ENCODE measurements at regions not wholly inside any gene's neighbourhood (a gene's known extent, or its start where the extent isn't known, plus 50 kb on each side); places are given as distances from the start of the nearest gene placed in this dataset.

GRCh38 chr15:45855907-45856579, 221.2 kb downstream of the SQOR start:
- H3K4me3 ChIP-seq (ENCODE audit: low read length in 2 of 2) = no peak overlapping the region
- no peak overlapping the region for H3K27ac ChIP-seq (ENCODE audit: low read depth in 1 of 2, low read length in 1 of 2)
- H3K4me1 ChIP-seq (ENCODE audit: control insufficient read depth in 2 of 2, insufficient read depth in 2 of 2, low read length in 2 of 2) = no peaks in the 10 kb centered on the region
- no peaks in the 10 kb centered on the region for H3K36me3 ChIP-seq (ENCODE audit: control insufficient read depth in 2 of 2, insufficient read depth in 2 of 2, low read length in 1 of 2)
- H3K27me3 ChIP-seq (ENCODE audit: control insufficient read depth in 2 of 2, insufficient read depth in 1 of 2, low read length in 1 of 2) = no peaks in the 10 kb centered on the region
- no peak for DNase-seq (ENCODE audit: low read depth in 6 of 9, low spot score in 9 of 9)
- 93% methylated on average over 4 of the region's 4 CpGs for WGBS
- peaks cover 0 to under 1% of the 10 kb centered on the region in 2 donors for H3K9me3 ChIP-seq (ENCODE audit: control insufficient read depth in 2 of 2, insufficient read depth in 1 of 2, low read length in 1 of 2)

- 92% methylated on average over 5 of the region's 5 CpGs for WGBS
- no peak overlapping the region for H3K27ac ChIP-seq (ENCODE audit: low read depth in 1 of 2, low read length in 1 of 2)
- H3K27me3 ChIP-seq (ENCODE audit: control insufficient read depth in 2 of 2, insufficient read depth in 1 of 2, low read length in 1 of 2) = no peaks in the 10 kb centered on the region
- no peaks in the 10 kb centered on the region for H3K4me1 ChIP-seq (ENCODE audit: control insufficient read depth in 2 of 2, insufficient read depth in 2 of 2, low read length in 2 of 2)
- no peaks in the 10 kb centered on the region for H3K36me3 ChIP-seq (ENCODE audit: control insufficient read depth in 2 of 2, insufficient read depth in 2 of 2, low read length in 1 of 2)
- no peak for DNase-seq (ENCODE audit: low read depth in 6 of 9, low spot score in 9 of 9)
- H3K9me3 ChIP-seq (ENCODE audit: control insufficient read depth in 2 of 2, insufficient read depth in 1 of 2, low read length in 1 of 2) = no peaks in the 10 kb centered on the region
- H3K4me3 ChIP-seq (ENCODE audit: low read length in 2 of 2) = no peak overlapping the region
These were observed 222.5 kb downstream of the SQOR start for GRCh38 chr15:45857291-45857690.

GRCh38 chr15:45858491-45858890, 223.7 kb downstream of the SQOR start:
- WGBS = 93% methylated on average over 3 of the region's 3 CpGs

DNA sequence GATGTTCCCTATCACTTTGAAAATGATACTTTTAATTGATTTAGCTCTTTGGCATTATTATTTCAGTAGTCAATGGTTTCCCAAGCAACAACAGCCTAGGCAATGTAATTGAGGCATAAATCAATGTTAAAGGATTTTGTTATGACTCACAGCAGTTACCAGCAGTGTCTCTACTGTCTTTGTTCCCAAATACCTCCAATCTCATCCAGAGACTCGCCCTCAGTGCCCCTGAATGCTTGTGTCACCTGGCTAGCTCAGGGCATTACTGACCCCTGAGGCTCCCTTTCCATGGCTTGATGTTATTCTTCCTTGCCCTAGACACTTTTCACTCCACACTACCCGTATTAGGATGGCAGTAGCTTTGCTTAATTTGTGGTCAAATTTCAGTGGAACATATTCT, 227.2 kb downstream of the SQOR start:
- H3K4me3 ChIP-seq (ENCODE audit: low read length in 2 of 2) = no peak overlapping the region
- no peak for DNase-seq (ENCODE audit: low read depth in 6 of 9, low spot score in 9 of 9)
- WGBS = 61% methylated on average over 2 of the region's 2 CpGs
- H3K36me3 ChIP-seq (ENCODE audit: control insufficient read depth in 2 of 2, insufficient read depth in 2 of 2, low read length in 1 of 2) = no peaks in the 10 kb centered on the region
- no peaks in the 10 kb centered on the region for H3K27me3 ChIP-seq (ENCODE audit: control insufficient read depth in 2 of 2, insufficient read depth in 1 of 2, low read length in 1 of 2)
- no peaks in the 10 kb centered on the region for H3K9me3 ChIP-seq (ENCODE audit: control insufficient read depth in 2 of 2, insufficient read depth in 1 of 2, low read length in 1 of 2)
- H3K4me1 ChIP-seq (ENCODE audit: control insufficient read depth in 2 of 2, insufficient read depth in 2 of 2, low read length in 2 of 2) = no peaks in the 10 kb centered on the region
- H3K27ac ChIP-seq (ENCODE audit: low read depth in 1 of 2, low read length in 1 of 2) = no peak overlapping the region

More at GRCh38 chr15:45858491-45858890, 223.7 kb downstream of the SQOR start:
- H3K36me3 ChIP-seq (ENCODE audit: control insufficient read depth in 2 of 2, insufficient read depth in 2 of 2, low read length in 1 of 2) = no peaks in the 10 kb centered on the region
- H3K27ac ChIP-seq (ENCODE audit: low read depth in 1 of 2, low read length in 1 of 2) = no peak overlapping the region
- no peaks in the 10 kb centered on the region for H3K27me3 ChIP-seq (ENCODE audit: control insufficient read depth in 2 of 2, insufficient read depth in 1 of 2, low read length in 1 of 2)
- H3K4me1 ChIP-seq (ENCODE audit: control insufficient read depth in 2 of 2, insufficient read depth in 2 of 2, low read length in 2 of 2) = no peaks in the 10 kb centered on the region
- no peak for DNase-seq (ENCODE audit: low read depth in 6 of 9, low spot score in 9 of 9)
- no peak overlapping the region for H3K4me3 ChIP-seq (ENCODE audit: low read length in 2 of 2)
- no peaks in the 10 kb centered on the region for H3K9me3 ChIP-seq (ENCODE audit: control insufficient read depth in 2 of 2, insufficient read depth in 1 of 2, low read length in 1 of 2)

DNA sequence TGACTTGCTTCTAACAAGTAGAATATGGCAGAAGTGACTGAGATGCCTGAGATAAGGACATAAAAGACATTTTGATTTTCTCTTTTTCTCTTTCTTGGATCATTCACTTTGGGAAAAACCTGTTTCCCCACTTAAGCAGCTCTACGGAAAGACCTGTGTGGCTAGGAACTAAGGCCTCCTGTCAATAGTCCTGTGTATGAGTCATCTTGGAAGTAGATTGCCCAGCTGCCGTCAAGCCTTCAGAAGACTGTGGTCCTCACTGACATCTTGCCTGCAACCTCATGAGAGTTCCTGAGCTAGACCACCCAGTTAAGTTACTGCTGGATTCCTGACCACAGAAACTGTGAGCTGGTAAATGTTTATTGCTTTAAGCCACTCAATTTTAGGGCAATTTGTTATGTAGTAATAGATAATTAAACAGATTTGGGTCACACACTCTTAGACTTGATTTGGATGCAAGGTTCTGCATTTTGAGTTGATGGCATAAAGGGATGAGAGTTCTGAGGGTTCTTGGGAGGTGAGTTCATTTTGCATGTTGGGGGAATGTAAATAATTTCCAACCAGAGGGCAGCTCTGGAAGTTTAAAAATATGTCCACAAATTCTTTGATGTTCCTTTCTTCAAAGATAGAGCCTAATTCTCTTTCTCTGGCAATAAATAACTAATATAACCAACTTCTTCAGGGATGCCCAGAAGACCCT, 229.2 kb downstream of the SQOR start:
- H3K9me3 ChIP-seq (ENCODE audit: control insufficient read depth in 2 of 2, insufficient read depth in 1 of 2, low read length in 1 of 2) = no peaks in the 10 kb centered on the region
- no peaks in the 10 kb centered on the region for H3K27me3 ChIP-seq (ENCODE audit: control insufficient read depth in 2 of 2, insufficient read depth in 1 of 2, low read length in 1 of 2)
- H3K27ac ChIP-seq (ENCODE audit: low read depth in 1 of 2, low read length in 1 of 2) = no peak overlapping the region
- DNase-seq (ENCODE audit: low read depth in 6 of 9, low spot score in 9 of 9) = no peak
- H3K4me3 ChIP-seq (ENCODE audit: low read length in 2 of 2) = no peak overlapping the region
- no peaks in the 10 kb centered on the region for H3K36me3 ChIP-seq (ENCODE audit: control insufficient read depth in 2 of 2, insufficient read depth in 2 of 2, low read length in 1 of 2)
- 83% methylated on average over 2 of the region's 2 CpGs for WGBS
- no peaks in the 10 kb centered on the region for H3K4me1 ChIP-seq (ENCODE audit: control insufficient read depth in 2 of 2, insufficient read depth in 2 of 2, low read length in 2 of 2)

DNA sequence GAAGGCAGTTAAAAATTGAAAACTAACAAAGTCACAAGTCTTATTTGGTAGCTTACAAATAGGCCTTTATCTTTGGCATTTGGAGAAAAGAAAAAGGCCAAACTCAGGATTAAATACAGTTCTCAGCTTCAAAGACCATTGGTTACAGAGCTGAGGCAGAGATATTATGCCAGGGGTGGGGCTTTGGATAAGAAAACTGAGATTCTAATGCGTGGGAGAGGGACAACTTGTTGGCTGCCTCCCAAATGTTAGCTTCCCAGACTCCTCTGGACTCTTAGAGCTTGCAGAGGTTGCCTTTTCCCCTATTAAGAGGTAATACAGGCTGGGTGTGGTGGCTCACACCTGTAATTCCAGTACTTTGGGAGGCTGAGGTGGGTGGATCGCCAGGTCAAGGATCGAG, 231.8 kb downstream of the SQOR start:
- WGBS = 87% methylated on average over 3 of the region's 3 CpGs
- Histone ChIP-seq H3K4me1 (ENCODE audit: control insufficient read depth in 2 of 2, insufficient read depth in 2 of 2, low read length in 2 of 2) (no peaks in the 10 kb centered on the region), H3K4me3 (ENCODE audit: low read length in 2 of 2) (no peak overlapping the region), H3K36me3 (ENCODE audit: control insufficient read depth in 2 of 2, insufficient read depth in 2 of 2, low read length in 1 of 2) (no peaks in the 10 kb centered on the region), H3K27ac (ENCODE audit: low read depth in 1 of 2, low read length in 1 of 2) (no peak overlapping the region), H3K9me3 (ENCODE audit: control insufficient read depth in 2 of 2, insufficient read depth in 1 of 2, low read length in 1 of 2) (no peaks in the 10 kb centered on the region), H3K27me3 (ENCODE audit: control insufficient read depth in 2 of 2, insufficient read depth in 1 of 2, low read length in 1 of 2) (no peaks in the 10 kb centered on the region)
- no peak for DNase-seq (ENCODE audit: low read depth in 6 of 9, low spot score in 9 of 9)

DNA sequence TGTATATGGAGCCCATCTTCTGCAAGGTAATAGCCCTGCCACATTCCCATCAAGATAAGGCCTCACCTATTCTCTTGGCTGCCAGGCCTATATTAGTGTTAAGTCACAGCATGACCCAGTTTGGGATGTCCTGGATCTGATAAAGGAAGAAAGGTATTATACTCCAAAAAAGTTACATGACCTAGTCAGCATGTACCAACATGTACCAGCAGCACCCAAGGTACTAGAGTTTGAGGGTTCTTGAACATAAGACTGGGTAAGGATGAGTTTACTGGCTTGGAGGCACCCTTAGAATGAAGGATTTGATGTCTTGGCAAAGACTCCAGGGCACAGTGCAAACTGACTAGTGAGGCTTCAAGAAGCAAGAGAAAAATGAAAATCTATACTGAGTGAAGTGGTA, 232.5 kb downstream of the SQOR start:
- DNase-seq (ENCODE audit: low read depth in 6 of 9, low spot score in 9 of 9) = no peak
- no peaks in the 10 kb centered on the region for H3K36me3 ChIP-seq (ENCODE audit: control insufficient read depth in 2 of 2, insufficient read depth in 2 of 2, low read length in 1 of 2)
- H3K4me3 ChIP-seq (ENCODE audit: low read length in 2 of 2) = no peak overlapping the region
- H3K9me3 ChIP-seq (ENCODE audit: control insufficient read depth in 2 of 2, insufficient read depth in 1 of 2, low read length in 1 of 2) = no peaks in the 10 kb centered on the region
- no peaks in the 10 kb centered on the region for H3K4me1 ChIP-seq (ENCODE audit: control insufficient read depth in 2 of 2, insufficient read depth in 2 of 2, low read length in 2 of 2)
- H3K27ac ChIP-seq (ENCODE audit: low read depth in 1 of 2, low read length in 1 of 2) = no peak overlapping the region
- no peaks in the 10 kb centered on the region for H3K27me3 ChIP-seq (ENCODE audit: control insufficient read depth in 2 of 2, insufficient read depth in 1 of 2, low read length in 1 of 2)

GRCh38 chr15:45868109-45868691, 233.4 kb downstream of the SQOR start:
- H3K4me3 ChIP-seq (ENCODE audit: low read length in 2 of 2) = no peak overlapping the region
- no peaks in the 10 kb centered on the region for H3K36me3 ChIP-seq (ENCODE audit: control insufficient read depth in 2 of 2, insufficient read depth in 2 of 2, low read length in 1 of 2)
- no peaks in the 10 kb centered on the region for H3K9me3 ChIP-seq (ENCODE audit: control insufficient read depth in 2 of 2, insufficient read depth in 1 of 2, low read length in 1 of 2)
- H3K27me3 ChIP-seq (ENCODE audit: control insufficient read depth in 2 of 2, insufficient read depth in 1 of 2, low read length in 1 of 2) = no peaks in the 10 kb centered on the region
- WGBS = 96% methylated on average over 2 of the region's 2 CpGs
- no peak overlapping the region for H3K27ac ChIP-seq (ENCODE audit: low read depth in 1 of 2, low read length in 1 of 2)
- H3K4me1 ChIP-seq (ENCODE audit: control insufficient read depth in 2 of 2, insufficient read depth in 2 of 2, low read length in 2 of 2) = no peaks in the 10 kb centered on the region
- DNase-seq (ENCODE audit: low read depth in 6 of 9, low spot score in 9 of 9) = no peak

GRCh38 chr15:45869034-45869668, 234.3 kb downstream of the SQOR start:
- no peaks in the 10 kb centered on the region for H3K4me1 ChIP-seq (ENCODE audit: control insufficient read depth in 2 of 2, insufficient read depth in 2 of 2, low read length in 2 of 2)
- 73% methylated on average over 5 of the region's 5 CpGs for WGBS
- H3K27me3 ChIP-seq (ENCODE audit: control insufficient read depth in 2 of 2, insufficient read depth in 1 of 2, low read length in 1 of 2) = no peaks in the 10 kb centered on the region
- DNase-seq (ENCODE audit: low read depth in 6 of 9, low spot score in 9 of 9) = no peak
- H3K4me3 ChIP-seq (ENCODE audit: low read length in 2 of 2) = no peak overlapping the region
- no peaks in the 10 kb centered on the region for H3K9me3 ChIP-seq (ENCODE audit: control insufficient read depth in 2 of 2, insufficient read depth in 1 of 2, low read length in 1 of 2)
- H3K27ac ChIP-seq (ENCODE audit: low read depth in 1 of 2, low read length in 1 of 2) = no peak overlapping the region
- no peaks in the 10 kb centered on the region for H3K36me3 ChIP-seq (ENCODE audit: control insufficient read depth in 2 of 2, insufficient read depth in 2 of 2, low read length in 1 of 2)

Measured in thymus (tissue), 11 donors.